ENCODE measurements at regions not wholly inside any gene's neighbourhood (a gene's known extent, or its start where the extent isn't known, plus 50 kb on each side); places are given as distances from the start of the nearest gene placed in this dataset.

DNA sequence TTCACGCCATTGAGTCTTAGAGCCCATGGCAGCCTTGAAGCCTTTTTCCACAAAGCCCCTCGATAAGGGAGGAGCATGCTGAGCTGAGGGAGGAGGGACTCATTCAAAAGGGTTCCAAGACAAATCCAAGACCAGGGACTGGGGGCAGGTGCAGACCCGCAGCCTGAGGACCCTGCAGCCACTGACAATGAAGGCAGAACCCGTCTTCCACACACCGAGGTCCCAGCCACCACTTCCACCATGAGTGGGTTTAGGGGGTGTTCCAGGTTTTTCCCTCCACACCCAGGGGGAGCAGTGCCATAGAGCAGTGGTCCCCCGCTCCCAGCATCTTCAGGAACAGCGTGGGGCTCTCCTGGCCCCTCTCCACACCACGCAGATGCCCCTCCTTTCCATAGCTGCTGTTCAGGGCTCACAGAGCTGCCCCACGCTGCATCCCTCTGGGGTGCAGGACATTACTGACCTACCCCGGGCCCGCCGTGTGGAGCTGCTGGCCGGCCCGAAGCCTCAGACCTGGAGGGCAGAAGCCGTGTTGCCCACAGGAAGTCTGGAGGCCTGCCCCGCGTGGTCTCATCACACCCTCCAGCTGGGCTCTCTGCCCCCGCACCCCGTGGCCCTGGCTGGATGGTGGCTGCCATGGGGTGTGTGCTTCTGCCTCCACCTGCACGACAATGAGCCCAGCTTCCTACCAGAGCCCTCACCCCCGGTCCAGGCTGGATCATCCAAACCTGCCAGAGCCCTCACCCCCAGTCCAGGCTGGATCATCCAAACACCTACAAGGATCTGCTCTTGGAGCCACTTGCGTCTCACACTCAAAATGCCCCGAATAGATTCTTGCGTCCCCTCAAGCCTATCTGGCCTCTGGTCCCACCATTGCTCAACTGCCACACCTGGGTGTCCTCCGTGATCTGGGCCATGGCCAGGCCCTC lies 220.0 kb upstream of the TCERG1L start:
- Histone ChIP-seq H3K79me2 (ENCODE audit: control insufficient read depth, insufficient read depth, low read length) (no peaks in the 10 kb centered on the region), H3K36me3 (ENCODE audit: control insufficient read depth in 2 of 2, extremely low read depth in 1 of 2, insufficient read depth in 2 of 2, low read length in 2 of 2) (no peaks in the 10 kb centered on the region), H3K4me2 (ENCODE audit: insufficient read depth, low read length) (no peak overlapping the region), H3K9me3 (replicated peaks; ENCODE audit: control insufficient read depth, insufficient read depth, low read length) (peaks cover 2% of the 10 kb centered on the region), H3K9ac (replicated peaks; ENCODE audit: extremely low read depth, insufficient read depth, low read length) (no peak overlapping the region), H3K4me3 (replicated peaks in 1 of 3; ENCODE audit: insufficient read depth in 1 of 3, low read depth in 1 of 3, low read length in 3 of 3) (no peak overlapping the region), H3K27ac (ENCODE audit: insufficient read depth, low read depth, low read length) (no peak overlapping the region), H4K20me1 (replicated peaks; ENCODE audit: control insufficient read depth, extremely low read depth, insufficient read depth, low read length) (no peaks in the 10 kb centered on the region), H3K4me1 (ENCODE audit: control insufficient read depth, extremely low read depth, insufficient read depth, low read length) (no peaks in the 10 kb centered on the region), H3K27me3 (ENCODE audit: control insufficient read depth in 2 of 2, insufficient read depth in 2 of 2, low read length in 2 of 2) (no peaks in the 10 kb centered on the region), H3K9me1 (replicated peaks; ENCODE audit: control insufficient read depth, extremely low read depth, insufficient read depth, low read length) (no peaks in the 10 kb centered on the region), H2AFZ (ENCODE audit: low read depth, low read length) (no peak overlapping the region)
- ChIA-PET CTCF (no interaction called here), POLR2A (no interaction called here)
- DNase-seq (ENCODE audit: low read depth, low spot score) (no peak), FAIRE-seq (no peak)
- intact Hi-C loops (cut with micrococcal nuclease): no loop called here
- TF ChIP-seq, protein P1, sequence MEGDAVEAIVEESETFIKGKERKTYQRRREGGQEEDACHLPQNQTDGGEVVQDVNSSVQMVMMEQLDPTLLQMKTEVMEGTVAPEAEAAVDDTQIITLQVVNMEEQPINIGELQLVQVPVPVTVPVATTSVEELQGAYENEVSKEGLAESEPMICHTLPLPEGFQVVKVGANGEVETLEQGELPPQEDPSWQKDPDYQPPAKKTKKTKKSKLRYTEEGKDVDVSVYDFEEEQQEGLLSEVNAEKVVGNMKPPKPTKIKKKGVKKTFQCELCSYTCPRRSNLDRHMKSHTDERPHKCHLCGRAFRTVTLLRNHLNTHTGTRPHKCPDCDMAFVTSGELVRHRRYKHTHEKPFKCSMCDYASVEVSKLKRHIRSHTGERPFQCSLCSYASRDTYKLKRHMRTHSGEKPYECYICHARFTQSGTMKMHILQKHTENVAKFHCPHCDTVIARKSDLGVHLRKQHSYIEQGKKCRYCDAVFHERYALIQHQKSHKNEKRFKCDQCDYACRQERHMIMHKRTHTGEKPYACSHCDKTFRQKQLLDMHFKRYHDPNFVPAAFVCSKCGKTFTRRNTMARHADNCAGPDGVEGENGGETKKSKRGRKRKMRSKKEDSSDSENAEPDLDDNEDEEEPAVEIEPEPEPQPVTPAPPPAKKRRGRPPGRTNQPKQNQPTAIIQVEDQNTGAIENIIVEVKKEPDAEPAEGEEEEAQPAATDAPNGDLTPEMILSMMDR (IDR thresholded peaks at IDR 0.05; ENCODE audit: extremely low read depth in 1 of 2, insufficient read depth in 1 of 2, low read depth in 1 of 2, low read length in 2 of 2): no peak
- TF ChIP-seq JUN (IDR thresholded peaks at IDR 0.05; ENCODE audit: borderline replicate concordance, insufficient read depth, insufficient read length, low read depth) (no peak), FOS (IDR thresholded peaks at IDR 0.05; ENCODE audit: borderline replicate concordance, insufficient read depth, low read length) (no peak), POLR2AphosphoS5 (IDR thresholded peaks at IDR 0.05; ENCODE audit: insufficient read depth, low read depth, low read length) (no peak), GATA2 (IDR thresholded peaks at IDR 0.05; ENCODE audit: insufficient read depth, insufficient read length, low read depth, low read length) (no peak), POLR2A (IDR thresholded peaks at IDR 0.05; ENCODE audit: low read depth, low read length) (no peak), EZH2 (IDR thresholded peaks at IDR 0.05; ENCODE audit: borderline replicate concordance, low read depth, low read length, severe bottlenecking) (no peak), MYC (IDR thresholded peaks at IDR 0.05; ENCODE audit: low read depth, low read length) (no peak)
- TF ChIP-seq, protein P2, sequence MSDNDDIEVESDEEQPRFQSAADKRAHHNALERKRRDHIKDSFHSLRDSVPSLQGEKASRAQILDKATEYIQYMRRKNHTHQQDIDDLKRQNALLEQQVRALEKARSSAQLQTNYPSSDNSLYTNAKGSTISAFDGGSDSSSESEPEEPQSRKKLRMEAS (IDR thresholded peaks at IDR 0.05; ENCODE audit: insufficient read depth, insufficient read length): no peak
- dilution Hi-C loops (cut with MboI; ENCODE audit: extremely low pct_ligation_motif_present, low sequenced_read_pairs): no loop called here
- BruUV-seq (replicated peaks): no TSS peak
